ENCODE measurements at regions not wholly inside any gene's neighbourhood (a gene's known extent, or its start where the extent isn't known, plus 50 kb on each side); places are given as distances from the start of the nearest gene placed in this dataset.

DNA sequence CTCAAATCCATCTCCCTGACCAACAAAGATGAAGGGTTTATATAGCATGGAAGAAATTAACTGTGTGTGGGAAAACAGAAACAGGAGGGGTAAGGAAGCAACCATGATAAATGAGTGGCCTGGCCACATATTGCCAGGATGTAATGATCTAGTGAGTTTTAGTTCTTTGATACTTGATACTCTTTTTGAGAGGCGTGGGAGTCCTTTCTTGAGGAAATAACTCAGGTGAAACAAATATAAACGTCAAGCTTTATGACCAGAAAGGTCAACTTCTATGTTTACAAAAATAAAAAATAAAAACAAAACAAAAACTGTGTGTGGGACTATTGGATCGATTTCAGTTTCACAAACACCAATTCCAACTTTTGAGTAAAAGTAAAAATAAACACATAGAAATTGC, 860.8 kb upstream of the B3GALT2 start:
- Histone ChIP-seq H3K27me3 (ENCODE audit: control insufficient read depth in 3 of 3, insufficient read depth in 3 of 3, low read length in 3 of 3) (no peaks in the 10 kb centered on the region), H3K9me3 (ENCODE audit: control insufficient read depth in 3 of 3, low read length in 3 of 3) (no peaks in the 10 kb centered on the region), H3K36me3 (ENCODE audit: control insufficient read depth in 3 of 3, insufficient read depth in 3 of 3, low read length in 3 of 3) (no peaks in the 10 kb centered on the region), H3K4me3 (ENCODE audit: low read length in 3 of 3) (no peak overlapping the region), H3K9ac (ENCODE audit: low read depth in 1 of 3, low read length in 3 of 3) (no peak overlapping the region), H3K4me1 (ENCODE audit: control insufficient read depth in 3 of 3, insufficient read depth in 3 of 3, low read length in 3 of 3) (no peaks in the 10 kb centered on the region), H3K27ac (ENCODE audit: low read depth, low read length) (no peak overlapping the region)

DNA sequence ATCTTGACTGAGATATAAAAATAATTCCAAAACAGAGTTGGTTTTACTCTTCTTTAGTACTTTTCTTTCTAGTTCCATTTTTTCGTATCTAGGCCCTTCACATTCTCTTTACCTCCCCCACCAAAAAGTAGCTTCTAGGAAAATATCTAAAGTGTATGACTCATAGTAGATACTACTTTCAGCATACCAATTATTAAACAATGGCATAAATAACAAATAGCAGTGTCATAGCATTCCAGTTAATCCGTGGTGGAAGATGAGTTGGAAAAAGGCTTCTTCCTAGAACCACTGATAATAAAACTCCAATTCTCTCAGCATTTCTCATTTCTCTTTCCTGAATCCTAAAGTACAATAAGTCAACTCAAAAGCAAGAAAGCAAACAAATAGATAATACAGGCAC, 859.0 kb upstream of the B3GALT2 start:
- H3K27ac ChIP-seq (ENCODE audit: low read depth, low read length) = no peak overlapping the region

DNA sequence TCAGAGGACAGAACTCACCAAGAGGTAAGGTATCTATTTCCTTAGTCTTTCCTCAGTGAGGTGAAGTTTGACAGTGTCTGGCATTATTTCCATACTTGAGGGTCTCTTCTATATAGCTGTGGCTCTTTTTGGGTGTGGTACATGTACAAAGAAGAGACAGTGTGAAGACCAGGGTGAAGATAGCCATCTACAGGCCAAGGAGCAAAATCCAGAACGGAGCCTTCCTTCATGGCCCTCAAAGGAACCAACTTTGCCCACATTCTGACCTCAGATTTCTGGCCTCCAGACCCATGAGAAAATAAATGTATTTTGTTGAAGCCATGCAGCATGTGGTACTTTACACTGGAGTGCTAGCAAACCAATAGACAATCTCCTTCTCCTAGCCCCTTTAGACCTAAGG, 858.5 kb upstream of the B3GALT2 start:
- H3K9me3 ChIP-seq (ENCODE audit: control insufficient read depth in 3 of 3, low read length in 3 of 3) = no peaks in the 10 kb centered on the region
- no peaks in the 10 kb centered on the region for H3K4me1 ChIP-seq (ENCODE audit: control insufficient read depth in 3 of 3, insufficient read depth in 3 of 3, low read length in 3 of 3)

More for the DNA sequence above, 859.0 kb upstream of the B3GALT2 start:
- no peaks in the 10 kb centered on the region for H3K36me3 ChIP-seq (ENCODE audit: control insufficient read depth in 3 of 3, insufficient read depth in 3 of 3, low read length in 3 of 3)
- H3K9ac ChIP-seq (ENCODE audit: low read depth in 1 of 3, low read length in 3 of 3) = no peak overlapping the region
- H3K27me3 ChIP-seq (ENCODE audit: control insufficient read depth in 3 of 3, insufficient read depth in 3 of 3, low read length in 3 of 3) = no peaks in the 10 kb centered on the region
- H3K4me3 ChIP-seq (ENCODE audit: low read length in 3 of 3) = no peak overlapping the region
- H3K9me3 ChIP-seq (ENCODE audit: control insufficient read depth in 3 of 3, low read length in 3 of 3) = no peaks in the 10 kb centered on the region
- H3K4me1 ChIP-seq (ENCODE audit: control insufficient read depth in 3 of 3, insufficient read depth in 3 of 3, low read length in 3 of 3) = no peaks in the 10 kb centered on the region

DNA sequence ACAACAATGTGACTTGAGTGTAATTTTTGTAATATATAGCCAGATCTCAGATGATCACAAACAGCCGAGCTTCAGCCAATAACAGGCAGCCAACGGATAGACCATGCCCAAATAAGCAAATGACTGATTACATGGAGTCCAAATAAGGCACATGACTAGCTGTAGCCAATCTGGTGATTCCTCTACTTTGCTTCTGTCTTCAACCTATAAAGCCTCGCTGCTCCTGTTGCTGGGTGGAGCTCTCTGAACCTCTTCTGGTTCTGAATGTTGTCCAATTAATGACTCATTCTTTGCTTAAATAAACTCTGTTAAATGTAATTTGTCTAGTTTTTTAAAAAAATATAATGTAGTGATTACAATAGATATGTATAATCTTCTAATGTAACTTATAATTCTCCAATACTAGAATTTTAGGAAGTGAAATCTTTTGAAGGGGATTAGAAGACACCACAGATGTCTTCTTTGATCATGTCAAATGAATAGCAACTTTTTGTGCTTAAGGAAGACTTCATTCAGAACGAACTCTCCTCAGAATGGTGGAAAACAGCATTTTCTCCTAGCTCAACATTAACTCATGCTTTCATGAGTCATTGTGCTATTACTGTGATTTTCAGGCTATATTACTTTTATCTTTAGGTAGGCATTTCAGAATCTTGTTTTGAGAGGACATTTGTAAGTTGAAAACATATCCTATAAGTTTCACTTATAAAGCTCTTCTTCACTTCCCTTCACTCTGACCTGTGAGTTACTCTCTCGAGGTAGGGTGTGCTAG, 857.8 kb upstream of the B3GALT2 start:
- H3K4me3 ChIP-seq (ENCODE audit: low read length in 3 of 3) = no peak overlapping the region
- H3K9me3 ChIP-seq (ENCODE audit: control insufficient read depth in 3 of 3, low read length in 3 of 3) = no peaks in the 10 kb centered on the region
- H3K4me1 ChIP-seq (ENCODE audit: control insufficient read depth in 3 of 3, insufficient read depth in 3 of 3, low read length in 3 of 3) = no peaks in the 10 kb centered on the region
- H3K27ac ChIP-seq (ENCODE audit: low read depth, low read length) = no peak overlapping the region
- H3K36me3 ChIP-seq (ENCODE audit: control insufficient read depth in 3 of 3, insufficient read depth in 3 of 3, low read length in 3 of 3) = no peaks in the 10 kb centered on the region
- H3K9ac ChIP-seq (ENCODE audit: low read depth in 1 of 3, low read length in 3 of 3) = no peak overlapping the region
- no peaks in the 10 kb centered on the region for H3K27me3 ChIP-seq (ENCODE audit: control insufficient read depth in 3 of 3, insufficient read depth in 3 of 3, low read length in 3 of 3)

More for the DNA sequence above, 858.5 kb upstream of the B3GALT2 start:
- no peak overlapping the region for H3K9ac ChIP-seq (ENCODE audit: low read depth in 1 of 3, low read length in 3 of 3)
- H3K27ac ChIP-seq (ENCODE audit: low read depth, low read length) = no peak overlapping the region
- H3K4me3 ChIP-seq (ENCODE audit: low read length in 3 of 3) = no peak overlapping the region
- H3K27me3 ChIP-seq (ENCODE audit: control insufficient read depth in 3 of 3, insufficient read depth in 3 of 3, low read length in 3 of 3) = no peaks in the 10 kb centered on the region
- no peaks in the 10 kb centered on the region for H3K36me3 ChIP-seq (ENCODE audit: control insufficient read depth in 3 of 3, insufficient read depth in 3 of 3, low read length in 3 of 3)

DNA sequence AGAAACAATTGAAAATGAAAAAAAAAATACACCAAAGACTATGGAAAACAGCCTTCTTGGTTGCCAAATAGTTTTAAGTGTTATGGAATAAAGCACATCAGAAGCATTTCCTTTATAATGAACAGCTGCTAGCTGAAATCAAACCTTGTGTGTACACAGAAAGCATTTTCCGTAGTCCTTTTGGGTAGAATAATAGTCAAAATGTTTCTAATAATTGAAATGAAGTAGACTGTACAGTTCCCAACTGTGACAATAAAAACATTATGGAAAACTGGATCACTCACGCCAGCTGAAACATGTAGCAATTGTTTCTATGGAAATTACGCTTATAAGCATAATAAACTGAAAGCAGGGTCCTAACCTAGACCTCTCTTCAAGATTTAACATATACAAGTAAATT, 856.3 kb upstream of the B3GALT2 start:
- H3K27me3 ChIP-seq (ENCODE audit: control insufficient read depth in 3 of 3, insufficient read depth in 3 of 3, low read length in 3 of 3) = no peaks in the 10 kb centered on the region
- no peak overlapping the region for H3K4me3 ChIP-seq (ENCODE audit: low read length in 3 of 3)
- no peaks in the 10 kb centered on the region for H3K9me3 ChIP-seq (ENCODE audit: control insufficient read depth in 3 of 3, low read length in 3 of 3)
- H3K4me1 ChIP-seq (ENCODE audit: control insufficient read depth in 3 of 3, insufficient read depth in 3 of 3, low read length in 3 of 3) = no peaks in the 10 kb centered on the region
- H3K27ac ChIP-seq (ENCODE audit: low read depth, low read length) = no peak overlapping the region
- no peaks in the 10 kb centered on the region for H3K36me3 ChIP-seq (ENCODE audit: control insufficient read depth in 3 of 3, insufficient read depth in 3 of 3, low read length in 3 of 3)
- H3K9ac ChIP-seq (ENCODE audit: low read depth in 1 of 3, low read length in 3 of 3) = no peak overlapping the region

DNA sequence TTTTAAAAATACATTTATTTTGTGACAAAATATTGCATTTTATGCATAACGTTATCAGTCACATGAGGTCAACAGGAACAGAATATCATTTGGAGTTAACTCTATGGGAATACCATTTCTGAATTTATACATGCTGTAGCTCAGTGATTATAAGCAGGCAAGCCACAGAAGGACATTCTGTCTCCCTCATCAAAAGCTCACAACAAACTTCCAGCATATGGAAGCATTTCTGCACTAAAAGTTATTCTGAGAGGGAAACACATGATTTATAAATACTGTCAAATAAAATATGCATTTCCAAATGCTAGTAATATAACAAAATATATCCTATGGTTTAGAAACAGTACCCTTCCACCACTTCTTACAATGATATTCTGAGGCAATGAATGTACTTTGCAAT, 854.1 kb upstream of the B3GALT2 start:
- Histone ChIP-seq H3K9me3 (ENCODE audit: control insufficient read depth in 3 of 3, low read length in 3 of 3) (no peaks in the 10 kb centered on the region), H3K27ac (ENCODE audit: low read depth, low read length) (no peak overlapping the region), H3K4me1 (ENCODE audit: control insufficient read depth in 3 of 3, insufficient read depth in 3 of 3, low read length in 3 of 3) (no peaks in the 10 kb centered on the region), H3K4me3 (ENCODE audit: low read length in 3 of 3) (no peak overlapping the region), H3K9ac (ENCODE audit: low read depth in 1 of 3, low read length in 3 of 3) (no peak overlapping the region), H3K27me3 (ENCODE audit: control insufficient read depth in 3 of 3, insufficient read depth in 3 of 3, low read length in 3 of 3) (no peaks in the 10 kb centered on the region), H3K36me3 (ENCODE audit: control insufficient read depth in 3 of 3, insufficient read depth in 3 of 3, low read length in 3 of 3) (no peaks in the 10 kb centered on the region)

DNA sequence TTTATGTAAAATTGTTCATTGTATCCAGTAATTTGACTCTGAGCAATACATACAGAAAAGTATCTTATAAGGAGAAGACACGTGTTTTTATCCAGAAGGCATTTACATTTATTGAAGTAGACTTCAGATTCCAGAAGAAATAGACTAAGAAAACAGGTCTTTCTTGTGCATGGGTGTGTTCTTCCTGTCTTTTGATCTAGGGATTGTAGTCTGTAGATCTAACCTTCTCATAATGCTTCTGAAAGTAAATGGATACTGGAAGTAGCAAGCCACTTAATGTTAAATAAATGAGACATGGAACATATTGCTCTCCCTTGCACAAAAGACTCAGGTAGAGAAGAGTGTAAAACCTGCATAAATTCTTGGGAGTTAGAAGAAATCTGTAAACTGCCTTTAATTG, 853.2 kb upstream of the B3GALT2 start:
- Histone ChIP-seq H3K27ac (ENCODE audit: low read depth, low read length) (no peak overlapping the region), H3K9ac (ENCODE audit: low read depth in 1 of 3, low read length in 3 of 3) (no peak overlapping the region), H3K9me3 (ENCODE audit: control insufficient read depth in 3 of 3, low read length in 3 of 3) (no peaks in the 10 kb centered on the region), H3K4me3 (ENCODE audit: low read length in 3 of 3) (no peak overlapping the region), H3K4me1 (ENCODE audit: control insufficient read depth in 3 of 3, insufficient read depth in 3 of 3, low read length in 3 of 3) (no peaks in the 10 kb centered on the region), H3K27me3 (ENCODE audit: control insufficient read depth in 3 of 3, insufficient read depth in 3 of 3, low read length in 3 of 3) (no peaks in the 10 kb centered on the region), H3K36me3 (ENCODE audit: control insufficient read depth in 3 of 3, insufficient read depth in 3 of 3, low read length in 3 of 3) (no peaks in the 10 kb centered on the region)

DNA sequence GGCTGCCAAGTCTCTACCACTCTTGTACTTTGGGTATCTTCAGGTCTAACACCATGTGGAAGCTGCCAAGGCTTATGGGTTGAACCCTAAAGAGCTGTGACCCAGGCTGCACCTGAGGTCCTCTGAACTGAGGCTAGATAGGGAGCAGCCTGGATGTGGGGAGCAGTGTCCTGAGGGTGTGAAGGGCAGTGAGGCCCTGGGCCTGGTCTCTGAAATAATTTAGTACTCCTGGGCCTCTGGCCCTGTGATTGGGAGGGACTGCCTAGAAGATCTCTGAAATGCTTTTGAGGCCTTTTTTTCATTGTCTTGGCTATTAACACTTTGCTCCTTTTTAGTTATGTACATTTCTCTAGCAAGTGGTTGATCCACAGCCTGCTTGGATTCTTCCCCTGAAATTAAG, 847.2 kb upstream of the B3GALT2 start:
- Histone ChIP-seq H3K4me3 (ENCODE audit: low read length in 3 of 3) (no peak overlapping the region), H3K4me1 (ENCODE audit: control insufficient read depth in 3 of 3, insufficient read depth in 3 of 3, low read length in 3 of 3) (no peaks in the 10 kb centered on the region), H3K27me3 (ENCODE audit: control insufficient read depth in 3 of 3, insufficient read depth in 3 of 3, low read length in 3 of 3) (no peaks in the 10 kb centered on the region), H3K36me3 (ENCODE audit: control insufficient read depth in 3 of 3, insufficient read depth in 3 of 3, low read length in 3 of 3) (no peaks in the 10 kb centered on the region), H3K9me3 (ENCODE audit: control insufficient read depth in 3 of 3, low read length in 3 of 3) (peaks cover 0 to 2% (median 0%) of the 10 kb centered on the region in 3 donors), H3K27ac (ENCODE audit: low read depth, low read length) (no peak overlapping the region), H3K9ac (ENCODE audit: low read depth in 1 of 3, low read length in 3 of 3) (no peak overlapping the region)

DNA sequence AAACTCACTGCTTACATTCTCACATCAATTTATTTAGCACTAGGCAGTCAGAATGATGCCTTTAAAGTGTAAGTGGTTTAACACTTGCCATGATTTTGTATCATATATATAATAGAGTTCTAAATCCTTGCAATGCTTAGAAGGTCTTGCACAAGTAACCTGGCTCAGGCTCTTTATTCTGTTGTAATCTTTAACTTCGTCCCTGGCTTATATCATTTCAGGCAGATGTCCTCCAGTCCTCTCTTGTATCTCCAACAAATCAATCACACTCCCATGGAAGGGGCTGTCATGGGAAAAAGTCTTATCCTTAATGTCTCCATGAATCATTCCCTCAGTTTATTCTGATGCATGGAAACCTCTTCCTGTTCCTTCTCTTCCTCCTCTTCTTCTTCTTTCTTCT, 841.6 kb upstream of the B3GALT2 start:
- Histone ChIP-seq H3K36me3 (ENCODE audit: control insufficient read depth in 3 of 3, insufficient read depth in 3 of 3, low read length in 3 of 3) (no peaks in the 10 kb centered on the region), H3K27ac (ENCODE audit: low read depth, low read length) (no peak overlapping the region), H3K27me3 (ENCODE audit: control insufficient read depth in 3 of 3, insufficient read depth in 3 of 3, low read length in 3 of 3) (no peaks in the 10 kb centered on the region)

DNA sequence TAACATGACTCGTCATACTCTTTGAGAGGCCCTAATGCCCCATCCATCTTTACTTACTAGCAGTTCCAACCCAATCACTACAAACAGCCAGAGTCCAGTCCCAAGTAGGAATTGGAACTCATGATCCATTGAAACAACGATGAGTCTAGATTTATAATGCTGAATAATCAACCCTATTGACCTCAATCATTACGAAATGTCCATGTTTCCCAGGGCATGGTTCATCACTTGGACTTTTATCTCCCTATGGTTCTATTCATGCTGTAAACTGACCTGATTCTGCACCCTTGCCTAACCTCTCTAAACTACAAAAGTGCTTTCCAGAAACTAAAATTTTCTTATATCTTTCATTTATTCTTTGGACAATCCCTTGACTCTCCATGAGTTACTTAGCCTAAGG, 840.0 kb upstream of the B3GALT2 start:
- H3K27me3 ChIP-seq (ENCODE audit: control insufficient read depth in 3 of 3, insufficient read depth in 3 of 3, low read length in 3 of 3) = no peaks in the 10 kb centered on the region
- H3K27ac ChIP-seq (ENCODE audit: low read depth, low read length) = no peak overlapping the region
- H3K9me3 ChIP-seq (ENCODE audit: control insufficient read depth in 3 of 3, low read length in 3 of 3) = no peaks in the 10 kb centered on the region
- no peak overlapping the region for H3K9ac ChIP-seq (ENCODE audit: low read depth in 1 of 3, low read length in 3 of 3)
- H3K4me1 ChIP-seq (ENCODE audit: control insufficient read depth in 3 of 3, insufficient read depth in 3 of 3, low read length in 3 of 3) = no peaks in the 10 kb centered on the region
- no peak overlapping the region for H3K4me3 ChIP-seq (ENCODE audit: low read length in 3 of 3)
- no peaks in the 10 kb centered on the region for H3K36me3 ChIP-seq (ENCODE audit: control insufficient read depth in 3 of 3, insufficient read depth in 3 of 3, low read length in 3 of 3)

More for the DNA sequence above, 841.6 kb upstream of the B3GALT2 start:
- no peak overlapping the region for H3K4me3 ChIP-seq (ENCODE audit: low read length in 3 of 3)
- no peaks in the 10 kb centered on the region for H3K9me3 ChIP-seq (ENCODE audit: control insufficient read depth in 3 of 3, low read length in 3 of 3)
- no peak overlapping the region for H3K9ac ChIP-seq (ENCODE audit: low read depth in 1 of 3, low read length in 3 of 3)
- no peaks in the 10 kb centered on the region for H3K4me1 ChIP-seq (ENCODE audit: control insufficient read depth in 3 of 3, insufficient read depth in 3 of 3, low read length in 3 of 3)
